ENCODE measurements at regions not wholly inside any gene's neighbourhood (a gene's known extent, or its start where the extent isn't known, plus 50 kb on each side); places are given as distances from the start of the nearest gene placed in this dataset.

DNA sequence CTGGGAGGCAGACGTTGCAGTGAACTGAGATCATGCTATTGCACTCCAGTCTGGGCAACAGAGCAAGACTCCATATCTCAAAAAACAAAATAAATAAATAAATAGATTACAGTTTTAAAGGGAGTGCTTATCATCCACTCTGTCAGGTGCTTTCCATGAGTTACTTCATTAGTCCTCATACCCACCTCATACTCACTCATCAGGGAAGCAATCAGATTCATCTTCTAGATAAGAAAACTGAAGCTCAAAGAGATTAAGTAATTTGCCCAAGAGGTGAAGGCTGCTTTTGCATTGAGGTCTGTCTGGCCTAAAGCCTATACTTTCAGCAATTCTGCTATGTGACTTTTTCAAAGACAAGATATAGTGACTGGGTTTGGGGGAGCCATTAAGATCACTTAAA is 101.0 kb downstream of the RASSF10 start:
- no peaks in the 10 kb centered on the region for H3K79me2 ChIP-seq (ENCODE audit: low read depth)
- peaks cover 5% of the 10 kb centered on the region for H3K27me3 Mint-ChIP-seq (ENCODE audit: insufficient read depth, low read depth)
- no peak overlapping the region for H3K4me3 ChIP-seq
- H3K4me1 ChIP-seq = peaks cover 58% of the 10 kb centered on the region
- no peak overlapping the region for H3K4me3 Mint-ChIP-seq
- H3K27me3 ChIP-seq = no peaks in the 10 kb centered on the region
- H3K9me3 Mint-ChIP-seq = peaks cover 4% of the 10 kb centered on the region
- DNase-seq (ENCODE audit: low spot score) = no peak
- H3K36me3 Mint-ChIP-seq = no peaks in the 10 kb centered on the region
- H3K4me1 Mint-ChIP-seq = peaks cover 41% of the 10 kb centered on the region
- no peak overlapping the region for H2AFZ ChIP-seq (replicated peaks)
- no peaks in the 10 kb centered on the region for H3K36me3 ChIP-seq
- no peak overlapping the region for H3K27ac ChIP-seq
- no peak overlapping the region for H3K4me2 ChIP-seq
- H3K9me3 ChIP-seq (ENCODE audit: low read depth) = no peaks in the 10 kb centered on the region
- H4K20me1 ChIP-seq (ENCODE audit: low read depth) = no peaks in the 10 kb centered on the region
- TF ChIP-seq EZH2 (IDR thresholded peaks at IDR 0.05) (no peak), EZH2phosphoT487 (IDR thresholded peaks at IDR 0.05) (no peak)
- TF ChIP-seq, protein P1, sequence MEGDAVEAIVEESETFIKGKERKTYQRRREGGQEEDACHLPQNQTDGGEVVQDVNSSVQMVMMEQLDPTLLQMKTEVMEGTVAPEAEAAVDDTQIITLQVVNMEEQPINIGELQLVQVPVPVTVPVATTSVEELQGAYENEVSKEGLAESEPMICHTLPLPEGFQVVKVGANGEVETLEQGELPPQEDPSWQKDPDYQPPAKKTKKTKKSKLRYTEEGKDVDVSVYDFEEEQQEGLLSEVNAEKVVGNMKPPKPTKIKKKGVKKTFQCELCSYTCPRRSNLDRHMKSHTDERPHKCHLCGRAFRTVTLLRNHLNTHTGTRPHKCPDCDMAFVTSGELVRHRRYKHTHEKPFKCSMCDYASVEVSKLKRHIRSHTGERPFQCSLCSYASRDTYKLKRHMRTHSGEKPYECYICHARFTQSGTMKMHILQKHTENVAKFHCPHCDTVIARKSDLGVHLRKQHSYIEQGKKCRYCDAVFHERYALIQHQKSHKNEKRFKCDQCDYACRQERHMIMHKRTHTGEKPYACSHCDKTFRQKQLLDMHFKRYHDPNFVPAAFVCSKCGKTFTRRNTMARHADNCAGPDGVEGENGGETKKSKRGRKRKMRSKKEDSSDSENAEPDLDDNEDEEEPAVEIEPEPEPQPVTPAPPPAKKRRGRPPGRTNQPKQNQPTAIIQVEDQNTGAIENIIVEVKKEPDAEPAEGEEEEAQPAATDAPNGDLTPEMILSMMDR (IDR thresholded peaks at IDR 0.05) = no peak
- no peak overlapping the region for H3K9ac ChIP-seq
- no peak overlapping the region for H3K27ac Mint-ChIP-seq
- peaks cover 26% of the 10 kb centered on the region for H3F3A ChIP-seq (ENCODE audit: low read depth)

DNA sequence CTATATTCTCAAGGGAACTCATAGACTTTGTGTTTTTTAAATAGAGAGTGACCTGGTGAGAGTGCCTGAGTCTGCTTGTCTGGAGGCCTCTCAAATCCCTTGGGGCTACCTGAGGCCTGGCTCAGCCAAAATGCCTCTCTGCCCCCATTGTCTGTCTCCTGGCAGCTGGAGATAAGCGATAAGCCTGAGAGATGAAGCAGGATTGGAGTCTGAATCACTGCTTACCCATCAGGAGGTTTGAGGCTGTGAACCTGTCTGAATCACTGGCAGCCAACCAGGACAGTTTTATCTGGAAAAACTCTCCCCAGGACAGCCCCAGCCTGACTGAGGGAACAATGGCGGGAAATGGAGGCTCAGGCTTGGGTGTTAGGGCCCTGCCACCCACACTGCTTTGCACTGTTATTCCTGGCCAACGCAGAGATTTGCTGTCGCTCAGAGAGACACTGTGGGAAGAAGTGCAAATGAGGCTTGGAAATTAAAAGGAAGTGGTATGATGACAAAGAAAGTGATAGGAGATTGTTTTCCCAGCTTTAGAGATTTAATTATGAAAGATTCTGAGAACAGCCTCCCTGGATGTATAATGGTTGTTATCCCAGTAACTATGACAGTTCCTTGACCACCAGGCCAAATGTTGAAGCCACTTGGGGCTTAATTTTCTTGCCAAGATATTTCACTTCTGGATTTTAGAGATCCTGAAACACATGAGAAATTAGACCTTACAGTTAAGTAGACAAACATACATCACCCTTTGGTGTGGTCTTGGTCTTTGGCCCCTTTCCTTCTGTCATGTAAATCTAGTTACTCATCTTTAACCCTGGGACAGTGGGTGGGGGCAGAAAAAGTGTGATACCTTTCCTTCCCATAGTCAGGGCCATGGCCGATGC is 102.1 kb downstream of the RASSF10 start:
- H2AFZ ChIP-seq (replicated peaks) = peak overlapping the region; percentile 23
- Mint-ChIP-seq H3K4me3 (no peak overlapping the region), H3K4me1 (peaks cover 51% of the 10 kb centered on the region)

DNA sequence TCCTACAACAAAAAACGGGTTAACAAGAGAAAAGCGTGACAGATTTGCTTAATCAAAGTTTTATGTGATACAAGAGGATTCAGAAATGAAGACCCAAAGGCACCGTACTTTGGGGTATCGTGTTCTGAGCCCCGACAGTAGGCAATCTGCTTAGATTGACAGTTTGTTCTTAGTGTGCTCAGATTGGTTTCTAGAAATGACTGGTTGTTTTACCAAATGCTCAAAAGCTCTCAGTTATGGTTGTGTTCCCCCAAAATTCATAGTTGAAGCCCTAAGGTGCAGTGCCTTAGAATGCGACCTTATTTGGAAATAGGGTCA is 102.7 kb downstream of the RASSF10 start:
- Mint-ChIP-seq H3K9me3 (peaks cover 4% of the 10 kb centered on the region), H3K27ac (no peak overlapping the region), H3K27me3 (ENCODE audit: insufficient read depth, low read depth) (peaks cover 5% of the 10 kb centered on the region), H3K4me3 (no peak overlapping the region), H3K36me3 (no peaks in the 10 kb centered on the region), H3K4me1 (peaks cover 54% of the 10 kb centered on the region)
- Histone ChIP-seq H3K27me3 (no peaks in the 10 kb centered on the region), H3K79me2 (ENCODE audit: low read depth) (no peaks in the 10 kb centered on the region), H4K20me1 (ENCODE audit: low read depth) (no peaks in the 10 kb centered on the region), H3K9ac (no peak overlapping the region), H3K9me3 (ENCODE audit: low read depth) (no peaks in the 10 kb centered on the region), H3K4me2 (peak overlapping the region; percentile 43), H3K36me3 (no peaks in the 10 kb centered on the region), H3K4me3 (no peak overlapping the region), H3K27ac (no peak overlapping the region), H2AFZ (replicated peaks) (no peak overlapping the region), H3F3A (ENCODE audit: low read depth) (peaks cover 29% of the 10 kb centered on the region), H3K4me1 (peaks cover 63% of the 10 kb centered on the region)
- no peak for DNase-seq (ENCODE audit: low spot score)
- TF ChIP-seq EZH2phosphoT487 (IDR thresholded peaks at IDR 0.05) (no peak), EZH2 (IDR thresholded peaks at IDR 0.05) (no peak)
- TF ChIP-seq, protein P1 (IDR thresholded peaks at IDR 0.05) = no peak

More for the DNA sequence above, 102.1 kb downstream of the RASSF10 start:
- no peak for TF ChIP-seq EZH2 (IDR thresholded peaks at IDR 0.05)
- no peak for TF ChIP-seq EZH2phosphoT487 (IDR thresholded peaks at IDR 0.05)
- peak; percentile 59 for DNase-seq (ENCODE audit: low spot score)
- Mint-ChIP-seq H3K36me3 (no peaks in the 10 kb centered on the region), H3K9me3 (peaks cover 4% of the 10 kb centered on the region), H3K27me3 (ENCODE audit: insufficient read depth, low read depth) (peaks cover 5% of the 10 kb centered on the region), H3K27ac (peak overlapping the region; percentile 94)
- H3K4me3 ChIP-seq = no peak overlapping the region
- peaks cover 29% of the 10 kb centered on the region for H3F3A ChIP-seq (ENCODE audit: low read depth)
- no peak overlapping the region for H3K27ac ChIP-seq
- no peaks in the 10 kb centered on the region for H3K9me3 ChIP-seq (ENCODE audit: low read depth)
- no peaks in the 10 kb centered on the region for H4K20me1 ChIP-seq (ENCODE audit: low read depth)
- H3K36me3 ChIP-seq = no peaks in the 10 kb centered on the region
- H3K27me3 ChIP-seq = no peaks in the 10 kb centered on the region
- H3K4me1 ChIP-seq = peaks cover 63% of the 10 kb centered on the region
- H3K79me2 ChIP-seq (ENCODE audit: low read depth) = no peaks in the 10 kb centered on the region
- no peak overlapping the region for H3K9ac ChIP-seq
- peak overlapping the region; percentile 43 for H3K4me2 ChIP-seq
